ENCODE measurements at regions not wholly inside any gene's neighbourhood (a gene's known extent, or its start where the extent isn't known, plus 50 kb on each side); places are given as distances from the start of the nearest gene placed in this dataset.
A peak's percentile ranks its signal among the peaks of the same experiment; 100 is the strongest.

DNA sequence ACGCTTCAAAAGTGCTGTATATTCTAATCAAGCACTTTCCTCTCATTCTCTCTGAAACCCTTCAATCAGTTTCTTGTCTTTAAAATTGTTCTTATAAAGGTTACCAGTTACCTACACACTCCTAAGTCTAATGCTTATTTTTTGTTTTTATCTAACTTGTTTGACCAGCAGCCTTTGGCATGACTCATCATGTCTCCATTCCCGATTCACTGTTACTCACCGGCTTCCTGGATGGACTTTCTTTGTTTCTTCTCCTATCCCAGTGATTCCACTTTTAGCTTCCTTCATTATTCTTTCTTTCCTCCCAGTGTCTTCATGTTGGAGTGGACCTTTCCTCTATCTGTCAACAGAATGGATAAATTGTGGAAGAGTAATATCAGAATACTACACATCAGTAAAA, 368.6 kb upstream of the CCDC196 start:
- no peak for TF ChIP-seq ZFX (IDR thresholded peaks at IDR 0.05)
- TF ChIP-seq, protein P1, sequence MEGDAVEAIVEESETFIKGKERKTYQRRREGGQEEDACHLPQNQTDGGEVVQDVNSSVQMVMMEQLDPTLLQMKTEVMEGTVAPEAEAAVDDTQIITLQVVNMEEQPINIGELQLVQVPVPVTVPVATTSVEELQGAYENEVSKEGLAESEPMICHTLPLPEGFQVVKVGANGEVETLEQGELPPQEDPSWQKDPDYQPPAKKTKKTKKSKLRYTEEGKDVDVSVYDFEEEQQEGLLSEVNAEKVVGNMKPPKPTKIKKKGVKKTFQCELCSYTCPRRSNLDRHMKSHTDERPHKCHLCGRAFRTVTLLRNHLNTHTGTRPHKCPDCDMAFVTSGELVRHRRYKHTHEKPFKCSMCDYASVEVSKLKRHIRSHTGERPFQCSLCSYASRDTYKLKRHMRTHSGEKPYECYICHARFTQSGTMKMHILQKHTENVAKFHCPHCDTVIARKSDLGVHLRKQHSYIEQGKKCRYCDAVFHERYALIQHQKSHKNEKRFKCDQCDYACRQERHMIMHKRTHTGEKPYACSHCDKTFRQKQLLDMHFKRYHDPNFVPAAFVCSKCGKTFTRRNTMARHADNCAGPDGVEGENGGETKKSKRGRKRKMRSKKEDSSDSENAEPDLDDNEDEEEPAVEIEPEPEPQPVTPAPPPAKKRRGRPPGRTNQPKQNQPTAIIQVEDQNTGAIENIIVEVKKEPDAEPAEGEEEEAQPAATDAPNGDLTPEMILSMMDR (conservative IDR thresholded peaks at IDR 0.05), result no peak
- H3K27ac ChIP-seq, result no peak overlapping the region

DNA sequence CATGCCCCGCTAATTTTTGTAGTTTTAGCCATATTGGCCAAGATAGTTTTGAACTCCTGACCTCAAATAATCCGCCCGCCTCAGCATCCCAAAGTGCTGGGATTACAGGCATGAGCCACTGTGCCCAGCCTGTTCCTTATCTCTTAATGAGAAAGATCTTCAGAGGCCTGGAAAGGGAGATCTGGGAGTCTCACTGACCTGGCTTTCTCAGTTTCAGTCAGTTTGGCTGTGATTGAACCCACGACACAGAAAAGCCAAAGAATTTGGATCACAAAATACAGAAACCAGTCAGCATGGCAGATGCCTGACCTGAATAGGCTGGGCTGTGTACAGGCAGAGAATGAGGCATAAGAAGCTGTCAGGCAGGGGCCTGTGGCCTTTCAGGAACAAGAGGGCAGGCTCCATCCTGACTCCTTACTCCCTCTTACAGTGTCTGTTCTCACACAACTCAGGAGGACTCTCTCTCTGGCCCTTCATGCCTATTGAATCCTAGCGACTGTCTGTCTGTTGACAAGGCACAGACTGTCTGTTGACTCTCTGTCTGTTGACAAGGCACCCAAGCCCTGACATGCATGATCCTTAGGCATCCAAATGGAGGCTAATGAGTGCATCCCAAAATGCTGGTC, 366.5 kb upstream of the CCDC196 start:
- no peak for TF ChIP-seq ZFX (IDR thresholded peaks at IDR 0.05)
- TF ChIP-seq, protein P1 (conservative IDR thresholded peaks at IDR 0.05), result no peak
- no peak overlapping the region for H3K27ac ChIP-seq

DNA sequence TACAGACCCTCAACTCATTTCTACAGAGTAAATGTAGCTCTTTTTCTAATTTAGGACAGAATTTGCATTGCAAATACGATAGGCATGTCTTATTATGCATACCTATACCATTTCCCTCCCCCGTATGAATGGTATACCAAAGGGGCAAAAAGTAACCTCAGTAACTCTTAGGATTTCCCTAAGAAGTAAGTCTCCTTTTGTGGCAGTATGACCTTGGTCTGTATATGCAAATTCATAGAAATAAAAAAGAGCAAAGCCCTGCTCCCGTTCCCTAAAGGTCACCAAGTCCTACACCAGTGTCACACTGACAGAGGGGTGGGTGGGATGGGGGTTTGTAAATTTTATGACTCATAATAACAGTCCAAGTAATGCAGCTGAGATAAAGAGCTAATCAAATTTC, 365.8 kb upstream of the CCDC196 start:
- no peak overlapping the region for H3K27ac ChIP-seq
- TF ChIP-seq, protein P1 (conservative IDR thresholded peaks at IDR 0.05), result no peak
- TF ChIP-seq ZFX (IDR thresholded peaks at IDR 0.05), result no peak

DNA sequence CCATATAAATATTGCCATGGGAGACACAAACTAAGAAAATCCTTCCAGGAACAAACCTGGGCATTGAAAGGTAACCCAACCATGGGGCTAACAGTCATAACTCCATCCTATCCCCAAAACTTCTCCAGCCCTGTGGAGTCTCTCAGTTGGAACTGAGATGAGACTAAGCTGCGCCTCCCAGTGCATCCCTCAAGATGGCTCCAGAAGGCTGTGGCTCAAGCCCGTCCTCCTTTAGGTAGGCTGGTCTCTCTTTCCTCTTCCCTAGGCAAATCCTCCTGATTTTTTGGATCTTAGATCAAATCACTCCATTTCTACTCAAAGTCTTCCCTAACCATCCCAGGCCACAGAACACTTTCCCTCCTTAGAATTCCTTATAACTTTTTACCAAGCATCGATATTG, 364.3 kb upstream of the CCDC196 start:
- TF ChIP-seq ZFX (IDR thresholded peaks at IDR 0.05), result no peak
- TF ChIP-seq, protein P1 (conservative IDR thresholded peaks at IDR 0.05), result peak; percentile 11
- no peak overlapping the region for H3K27ac ChIP-seq

DNA sequence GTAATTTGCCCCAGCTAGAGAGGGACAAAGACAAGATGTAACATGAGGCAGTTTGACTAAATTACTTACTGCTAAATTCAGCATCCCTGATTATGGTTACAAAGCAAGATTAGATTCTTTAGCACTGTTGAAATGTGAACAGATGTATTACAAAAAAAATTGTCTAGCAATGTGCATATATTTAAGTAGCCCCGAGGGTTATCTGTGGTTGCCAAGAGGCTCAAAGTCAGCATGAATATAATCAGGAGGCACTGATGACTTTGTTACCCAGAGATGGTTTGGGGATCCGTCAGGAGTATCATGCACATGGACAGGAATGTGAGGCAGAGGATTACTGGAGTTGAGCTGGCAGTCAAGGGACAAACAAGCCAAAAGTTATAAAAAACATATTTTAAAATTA, 356.9 kb upstream of the CCDC196 start:
- no peak overlapping the region for H3K27ac ChIP-seq
- no peak for TF ChIP-seq ZFX (IDR thresholded peaks at IDR 0.05)
- TF ChIP-seq, protein P1 (conservative IDR thresholded peaks at IDR 0.05), result no peak

DNA sequence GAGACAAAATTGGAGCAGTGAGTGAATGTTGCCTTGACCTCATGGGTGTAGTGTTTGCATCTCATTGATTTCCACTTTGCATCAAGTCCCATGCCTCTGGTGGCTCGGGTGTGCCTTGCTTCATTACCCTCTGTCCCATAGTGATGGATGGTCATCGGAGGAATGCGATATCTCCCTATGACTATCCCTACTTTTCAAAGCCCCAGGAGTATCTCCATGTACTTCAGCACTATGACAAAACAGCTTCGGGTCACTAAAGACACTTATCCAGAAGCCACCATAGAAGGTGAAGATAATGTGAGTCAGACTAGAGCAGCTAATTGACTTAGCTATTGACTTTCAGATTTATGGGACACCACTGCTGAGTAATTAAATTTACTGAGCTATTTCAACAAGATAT, 355.1 kb upstream of the CCDC196 start:
- TF ChIP-seq, protein P1 (conservative IDR thresholded peaks at IDR 0.05), result no peak
- no peak for TF ChIP-seq ZFX (IDR thresholded peaks at IDR 0.05)
- H3K27ac ChIP-seq, result no peak overlapping the region

DNA sequence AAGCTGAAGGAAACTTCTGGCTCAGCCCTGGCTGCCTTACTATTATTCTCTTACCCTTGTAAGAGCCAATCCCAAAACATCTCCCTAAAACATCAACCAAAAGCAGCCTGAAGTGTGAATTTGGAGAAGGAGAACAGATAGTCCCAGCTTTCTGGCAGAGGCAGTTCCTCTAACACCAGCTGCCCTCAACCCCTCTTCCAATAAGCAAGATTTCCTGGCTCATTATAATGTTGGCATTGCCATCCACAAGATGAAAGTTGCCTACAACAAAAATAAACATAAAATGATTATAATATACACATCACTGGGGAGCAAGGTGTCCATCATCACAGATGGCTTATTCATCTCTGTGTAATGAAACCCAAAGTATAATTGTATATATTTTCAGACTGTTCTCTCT, 352.5 kb upstream of the CCDC196 start:
- no peak for TF ChIP-seq ZFX (IDR thresholded peaks at IDR 0.05)
- TF ChIP-seq, protein P1 (conservative IDR thresholded peaks at IDR 0.05), result no peak
- no peak overlapping the region for H3K27ac ChIP-seq
